NCI-H2196 (cell line): ENCODE measurements at regions not wholly inside any gene's neighbourhood (a gene's known extent, or its start where the extent isn't known, plus 50 kb on each side); places are given as distances from the start of the nearest gene placed in this dataset.
"Not testable (repeated sequence)": the region's sequence is repeated elsewhere in the genome, so short reads cannot be mapped to it uniquely, and the experiment has no call there.

ENCODE experiments used
- DNase-seq: peaks from one replicate; lab custom pipeline; 2025; ENCODE audit not compliant: unreplicated experiment; lab: John Stamatoyannopoulos, UW

- not testable (repeated sequence) for DNase-seq
Observed at GRCh38 chr6:170213637-170214018, 77.2 kb downstream of the DLL1 start.

GRCh38 chr6:170212956-170213636 lies 77.8 kb downstream of the DLL1 start:
- no peak for DNase-seq

- no peak for DNase-seq
Observed at GRCh38 chr6:170212051-170212756, 78.7 kb downstream of the DLL1 start.

- DNase-seq: no peak
Observed at GRCh38 chr6:170211404-170212025, 79.4 kb downstream of the DLL1 start.

- no peak for DNase-seq
Observed at GRCh38 chr6:170210651-170211403, 80.1 kb downstream of the DLL1 start.

- DNase-seq: no peak
Observed at GRCh38 chr6:170210026-170210390, 80.9 kb downstream of the DLL1 start.

- no peak for DNase-seq
Observed at GRCh38 chr6:170209354-170210025, 81.4 kb downstream of the DLL1 start.

GRCh38 chr6:170208651-170209353 lies 82.1 kb downstream of the DLL1 start:
- DNase-seq: no peak

GRCh38 chr6:170208182-170208601 lies 82.7 kb downstream of the DLL1 start:
- DNase-seq: no peak

- no peak for DNase-seq
Observed at GRCh38 chr6:170207586-170208181, 83.2 kb downstream of the DLL1 start.

- no peak for DNase-seq
Observed at GRCh38 chr6:170206851-170207431, 83.9 kb downstream of the DLL1 start.

GRCh38 chr6:170206317-170206621 lies 84.6 kb downstream of the DLL1 start:
- no peak for DNase-seq

- no peak for DNase-seq
Observed at GRCh38 chr6:170205534-170206316, 85.2 kb downstream of the DLL1 start.

- no peak for DNase-seq
Observed at GRCh38 chr6:170205126-170205525, 85.8 kb downstream of the DLL1 start.

GRCh38 chr6:170203212-170203611 lies 87.7 kb downstream of the DLL1 start:
- no peak for DNase-seq

- DNase-seq: no peak
Observed at GRCh38 chr6:170202416-170203135, 88.3 kb downstream of the DLL1 start.

- DNase-seq: no peak
Observed at GRCh38 chr6:170201361-170201760, 89.5 kb downstream of the DLL1 start.

- no peak for DNase-seq
Observed at GRCh38 chr6:170200458-170200891, 90.4 kb downstream of the DLL1 start.
